HepG2 (cell line): ENCODE measurements at regions not wholly inside any gene's neighbourhood (a gene's known extent, or its start where the extent isn't known, plus 50 kb on each side); places are given as distances from the start of the nearest gene placed in this dataset.

ENCODE experiments used
- ATAC-seq: fragments of 200-7000 bp; cut with Tn5 transposase; 3 replicates; pipeline ENCODE4 v1.9.1; 2020; ENCODE audit warnings: mild to moderate bottlenecking, moderate library complexity
- BruUV-seq: library from RNA; stranded (reverse); fragments of 400-500 nt; replicated peaks from 2 replicates; lab custom pipeline; 2021; lab: Mats Ljungman, UMichigan
- CTCF ChIA-PET: fragments of 300-600 bp; formaldehyde crosslinking; extraction: SDS; loops from one replicate; lab custom pipeline; 2021; ENCODE audit warnings: low total read pairs, inconsistent platforms, low intra/inter-chr PET ratio; lab: Yijun Ruan, JAX
- POLR2A ChIA-PET: fragments of 350-600 bp; sonication (Branson Sonifier 250); formaldehyde crosslinking; loops from one replicate; lab custom pipeline; 2020; ENCODE audit warnings: antibody characterized with exemption, inconsistent platforms; lab: Yijun Ruan, JAX
- DNase-seq: peaks from one replicate; pipeline ENCODE4 v3.0.0-alpha.2; 2015; ENCODE audit warnings: low spot score
- FAIRE-seq: peaks from 3 replicates; lab custom pipeline; 2011; peaks lifted over from hg19 to GRCh38; lab: Jason Lieb, UNC
- H2AFZ ChIP-seq: one replicate; pipeline ENCODE4 v1.6.1; 2011; ENCODE audit warnings: low read length, inconsistent platforms
- H3K27ac ChIP-seq: fragments of 300-600 bp; 3 replicates; pipeline ENCODE4 v1.8.0; 2011; ENCODE audit warnings: mixed run types, mild to moderate bottlenecking, mixed read lengths, low read length, inconsistent platforms; ENCODE audit not compliant: insufficient read depth; ENCODE audit errors: extremely low read length
- H3K27me3 ChIP-seq, 2 experiments: fragments of 200-600 bp in 1 of 2; 2 replicates in 1 of 2; 3 replicates in 1 of 2; pipeline versions ENCODE4 v1.6.0 to v1.8.0; 2011; ENCODE audit warnings: low read length in 2 of 2, mild to moderate bottlenecking in 2 of 2, moderate library complexity in 2 of 2, inconsistent platforms in 1 of 2; ENCODE audit not compliant: insufficient read depth in 2 of 2, control insufficient read depth in 1 of 2
- H3K36me3 ChIP-seq, 2 experiments: fragments of 200-600 bp in 1 of 2; replicated peaks in 1 of 2; 2 replicates in 1 of 2; 3 replicates in 1 of 2; pipeline versions ENCODE4 v1.5.1 to v1.8.0; 2011; ENCODE audit warnings: low read length in 2 of 2, inconsistent platforms in 1 of 2; ENCODE audit not compliant: insufficient read depth in 2 of 2, control insufficient read depth in 1 of 2
- H3K4me1 ChIP-seq: 2 replicates; pipeline ENCODE4 v1.5.1; 2012; ENCODE audit warnings: low read length, inconsistent platforms; ENCODE audit not compliant: insufficient read depth
- H3K4me2 ChIP-seq: 2 replicates; pipeline ENCODE4 v1.6.0; 2011; ENCODE audit warnings: low read depth, low read length, inconsistent platforms
- H3K4me3 ChIP-seq, 3 experiments: fragments of 200-600 bp in 1 of 3; sonication (generic), shearing (Covaris generic) in 1 of 3; replicated peaks in 1 of 3; 2 replicates each; pipeline ENCODE4 v1.5.1; 2011 to 2016; ENCODE audit warnings: low read length in 3 of 3, inconsistent platforms in 2 of 3, low read depth in 2 of 3, mild to moderate bottlenecking in 2 of 3, control low read depth in 1 of 3, mixed read lengths in 1 of 3; ENCODE audit not compliant: insufficient read depth in 1 of 3
- H3K79me2 ChIP-seq: one replicate; pipeline ENCODE4 v1.6.1; 2011; ENCODE audit warnings: low read length, inconsistent platforms; ENCODE audit not compliant: insufficient read depth
- H3K9ac ChIP-seq: 2 replicates; pipeline ENCODE4 v1.6.0; 2011; ENCODE audit warnings: mild to moderate bottlenecking, low read depth, low read length, inconsistent platforms; ENCODE audit not compliant: insufficient read depth
- H3K9me3 ChIP-seq: 2 replicates; pipeline ENCODE4 v1.5.1; 2012; ENCODE audit warnings: mild to moderate bottlenecking, low read length
- H4K20me1 ChIP-seq: 2 replicates; pipeline ENCODE4 v1.6.0; 2011; ENCODE audit warnings: inconsistent platforms, mild to moderate bottlenecking, low read length, moderate library complexity; ENCODE audit not compliant: insufficient read depth
- ATF7-NPFF ChIP-seq: sonication (generic); formaldehyde crosslinking; IDR thresholded peaks from 2 replicates; pipeline ENCODE4 v1.8.1; 2023; ENCODE audit warnings: mild to moderate bottlenecking, low read depth, missing genetic modification reagents, moderate library complexity
- CC2D1A ChIP-seq: sonication (generic); formaldehyde crosslinking; IDR thresholded peaks from 2 replicates; pipeline ENCODE4 v1.8.1; 2023; ENCODE audit warnings: mild to moderate bottlenecking, missing genetic modification reagents
- HNRNPLL ChIP-seq: fragments of 200-400 bp; formaldehyde crosslinking; IDR thresholded peaks from 2 replicates; pipeline ENCODE4 v1.6.1; 2017; ENCODE audit warnings: mild to moderate bottlenecking, low read depth, low read length; ENCODE audit not compliant: poor library complexity, severe bottlenecking
- KLF15 ChIP-seq: sonication (generic); formaldehyde crosslinking; IDR thresholded peaks from 2 replicates; pipeline ENCODE4 v1.8.1; 2023; ENCODE audit warnings: borderline replicate concordance, mild to moderate bottlenecking, inconsistent platforms, missing genetic modification reagents, mixed read lengths
- MXD4 ChIP-seq: IDR thresholded peaks from 2 replicates; pipeline ENCODE4 v1.6.1; 2016; ENCODE audit warnings: mild to moderate bottlenecking, missing biosample characterization, missing genetic modification reagents
- NFIB ChIP-seq: sonication (generic); formaldehyde crosslinking; IDR thresholded peaks from 2 replicates; pipeline ENCODE4 v1.9.0; 2021; ENCODE audit warnings: missing genetic modification reagents, mild to moderate bottlenecking, borderline replicate concordance
- SALL2 ChIP-seq: sonication (generic); formaldehyde crosslinking; IDR thresholded peaks from 2 replicates; pipeline ENCODE4 v1.8.1; 2023; ENCODE audit warnings: mild to moderate bottlenecking, missing genetic modification reagents, inconsistent platforms
- SNRNP70 ChIP-seq: fragments of 200-400 bp; formaldehyde crosslinking; IDR thresholded peaks from 2 replicates; pipeline ENCODE4 v1.6.1; 2017; ENCODE audit warnings: mild to moderate bottlenecking, low read depth, low read length, moderate library complexity
- ZNF557 ChIP-seq: sonication (generic); formaldehyde crosslinking; IDR thresholded peaks from 2 replicates; pipeline ENCODE4 v1.4.0; 2020; ENCODE audit warnings: missing genetic modification reagents
- ZNF563 ChIP-seq: sonication (generic); formaldehyde crosslinking; IDR thresholded peaks from 2 replicates; pipeline ENCODE4 v1.8.0; 2022; ENCODE audit warnings: mild to moderate bottlenecking, moderate library complexity, missing genetic modification reagents
- ZNF720 ChIP-seq: sonication (generic); formaldehyde crosslinking; IDR thresholded peaks from 2 replicates; pipeline ENCODE4 v1.4.0; 2020; ENCODE audit warnings: missing genetic modification reagents
- ZSCAN31 ChIP-seq: sonication (generic); formaldehyde crosslinking; IDR thresholded peaks from 2 replicates; pipeline ENCODE4 v1.5.0; 2020; ENCODE audit warnings: low read depth, mild to moderate bottlenecking, missing genetic modification reagents
- WGBS: methylation state at CpG from one replicate; pipeline ENCODE4 v1.1.6; 2017; ENCODE audit warnings: low lambda C conversion rate; 5-methylcytosine and 5-hydroxymethylcytosine counted together
- in situ Hi-C: cut with HindIII; loops from 2 replicates; pipeline ENCODE4 v1.10.0; 2017; ENCODE audit warnings: low pct_unique_long_range_greater_than_20kb; ENCODE audit not compliant: extremely low pct_ligation_motif_present
- intact Hi-C: fragments of 100-400 bp; cut with micrococcal nuclease; formaldehyde crosslinking; loops from one replicate; pipeline ENCODE4 v1.10.0; 2022; ENCODE audit not compliant: unreplicated experiment
- TF ChIP-seq, protein P1 (sequence below): IDR thresholded peaks from 2 replicates; pipeline ENCODE4 v1.6.1; 2012; ENCODE audit warnings: low read length, improper control_type of control experiment
- TF ChIP-seq, protein P2 (sequence below): sonication (generic); formaldehyde crosslinking; IDR thresholded peaks from 2 replicates; pipeline ENCODE4 v1.4.0; 2020; ENCODE audit warnings: missing genetic modification reagents; ENCODE audit errors: not compliant biosample characterization
- TF ChIP-seq, protein P3 (sequence below): sonication (generic); formaldehyde crosslinking; conservative IDR thresholded peaks from 2 replicates; pipeline ENCODE4 v1.4.0; 2020; ENCODE audit warnings: missing genetic modification reagents
- TF ChIP-seq, protein P4 (sequence below): sonication (generic); formaldehyde crosslinking; conservative IDR thresholded peaks from 2 replicates; pipeline ENCODE4 v1.4.0; 2020; ENCODE audit warnings: missing genetic modification reagents

DNA sequence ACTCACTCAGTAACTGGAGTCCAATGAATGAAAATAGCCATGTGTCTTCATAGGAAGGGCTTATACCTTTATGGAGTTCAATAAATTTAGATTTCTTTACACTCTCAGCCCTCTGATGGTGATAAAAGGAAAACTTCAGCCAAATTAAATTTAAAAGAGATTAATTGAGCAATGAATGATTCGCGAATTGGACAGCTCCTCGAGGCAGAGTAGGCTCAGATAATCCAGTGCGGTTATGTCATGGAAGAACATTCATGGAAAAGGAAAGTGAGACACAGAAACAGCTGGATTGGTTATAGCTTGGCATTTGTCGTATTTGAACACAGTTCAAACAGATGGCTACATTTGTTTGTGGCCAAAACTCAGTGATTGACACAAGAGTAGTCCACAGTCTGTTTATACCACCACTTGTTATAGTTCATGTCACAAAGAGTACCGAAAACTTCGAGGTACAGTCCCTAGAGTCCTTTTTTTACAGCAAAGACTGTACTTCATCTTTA, 54.6 kb upstream of the TACR3 start (continued):
- TF ChIP-seq, protein P1, sequence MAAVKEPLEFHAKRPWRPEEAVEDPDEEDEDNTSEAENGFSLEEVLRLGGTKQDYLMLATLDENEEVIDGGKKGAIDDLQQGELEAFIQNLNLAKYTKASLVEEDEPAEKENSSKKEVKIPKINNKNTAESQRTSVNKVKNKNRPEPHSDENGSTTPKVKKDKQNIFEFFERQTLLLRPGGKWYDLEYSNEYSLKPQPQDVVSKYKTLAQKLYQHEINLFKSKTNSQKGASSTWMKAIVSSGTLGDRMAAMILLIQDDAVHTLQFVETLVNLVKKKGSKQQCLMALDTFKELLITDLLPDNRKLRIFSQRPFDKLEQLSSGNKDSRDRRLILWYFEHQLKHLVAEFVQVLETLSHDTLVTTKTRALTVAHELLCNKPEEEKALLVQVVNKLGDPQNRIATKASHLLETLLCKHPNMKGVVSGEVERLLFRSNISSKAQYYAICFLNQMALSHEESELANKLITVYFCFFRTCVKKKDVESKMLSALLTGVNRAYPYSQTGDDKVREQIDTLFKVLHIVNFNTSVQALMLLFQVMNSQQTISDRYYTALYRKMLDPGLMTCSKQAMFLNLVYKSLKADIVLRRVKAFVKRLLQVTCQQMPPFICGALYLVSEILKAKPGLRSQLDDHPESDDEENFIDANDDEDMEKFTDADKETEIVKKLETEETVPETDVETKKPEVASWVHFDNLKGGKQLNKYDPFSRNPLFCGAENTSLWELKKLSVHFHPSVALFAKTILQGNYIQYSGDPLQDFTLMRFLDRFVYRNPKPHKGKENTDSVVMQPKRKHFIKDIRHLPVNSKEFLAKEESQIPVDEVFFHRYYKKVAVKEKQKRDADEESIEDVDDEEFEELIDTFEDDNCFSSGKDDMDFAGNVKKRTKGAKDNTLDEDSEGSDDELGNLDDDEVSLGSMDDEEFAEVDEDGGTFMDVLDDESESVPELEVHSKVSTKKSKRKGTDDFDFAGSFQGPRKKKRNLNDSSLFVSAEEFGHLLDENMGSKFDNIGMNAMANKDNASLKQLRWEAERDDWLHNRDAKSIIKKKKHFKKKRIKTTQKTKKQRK = no peak
- TF ChIP-seq SALL2 (CRISPR knock-in tag) (no peak), ATF7-NPFF (CRISPR knock-in tag) (no peak), NFIB (CRISPR knock-in tag) (no peak), ZNF557 (CRISPR knock-in tag) (no peak), SNRNP70 (no peak)
- TF ChIP-seq, protein P2, sequence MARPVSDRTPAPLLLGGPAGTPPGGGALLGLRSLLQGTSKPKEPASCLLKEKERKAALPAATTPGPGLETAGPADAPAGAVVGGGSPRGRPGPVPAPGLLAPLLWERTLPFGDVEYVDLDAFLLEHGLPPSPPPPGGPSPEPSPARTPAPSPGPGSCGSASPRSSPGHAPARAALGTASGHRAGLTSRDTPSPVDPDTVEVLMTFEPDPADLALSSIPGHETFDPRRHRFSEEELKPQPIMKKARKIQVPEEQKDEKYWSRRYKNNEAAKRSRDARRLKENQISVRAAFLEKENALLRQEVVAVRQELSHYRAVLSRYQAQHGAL (CRISPR knock-in tag) = no peak
- TF ChIP-seq, all 625 proteins: peak for 0

DNA sequence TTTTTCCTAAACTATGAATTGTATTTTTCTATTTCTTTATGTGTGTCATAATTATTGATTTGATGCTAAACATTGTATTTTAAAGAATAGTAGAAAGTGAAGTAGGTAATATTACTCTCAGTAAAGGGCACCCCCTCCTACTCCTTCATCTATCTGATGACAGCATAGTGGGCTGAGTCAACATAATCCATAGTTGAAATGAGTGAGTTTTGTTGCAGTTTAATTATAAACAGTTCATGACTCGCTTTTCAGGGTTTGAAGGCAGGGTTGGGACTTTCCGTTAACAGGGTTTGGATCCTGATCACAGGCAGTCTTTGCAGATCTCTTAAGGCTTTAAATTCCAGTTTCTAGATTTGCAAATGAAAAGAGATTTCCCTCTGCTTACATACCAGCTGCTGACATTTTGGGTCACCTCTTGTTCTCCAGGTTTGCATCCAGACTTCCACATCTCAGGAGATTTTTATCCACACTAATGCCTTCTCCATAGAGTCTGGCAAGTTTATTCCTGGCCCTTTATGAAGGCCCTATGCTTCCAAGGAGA, 54.0 kb upstream of the TACR3 start:
- WGBS = 30% methylated on average over 2 of the region's 2 CpGs
- Histone ChIP-seq H4K20me1 (no peaks in the 10 kb centered on the region), H3K79me2 (no peaks in the 10 kb centered on the region), H2AFZ (no peak overlapping the region), H3K4me2 (no peak overlapping the region), H3K4me1 (no peaks in the 10 kb centered on the region), H3K27ac (no peak overlapping the region), H3K36me3 (no peaks in the 10 kb centered on the region), H3K9me3 (no peaks in the 10 kb centered on the region), H3K27me3 (no peaks in the 10 kb centered on the region), H3K9ac (no peak overlapping the region), H3K4me3 (no peak overlapping the region)
- no peak for ATAC-seq
- ChIA-PET POLR2A (no interaction called here), CTCF (no interaction called here)
- in situ Hi-C loops = no loop called here
- no TSS peak for BruUV-seq
- no peak for FAIRE-seq
- no peak for DNase-seq
- intact Hi-C loops = no loop called here
- TF ChIP-seq ZNF720 (no peak), ZNF563 (CRISPR knock-in tag) (no peak), ZSCAN31 (CRISPR knock-in tag) (no peak), KLF15 (no peak), HNRNPLL (no peak), MXD4 (no peak), CC2D1A (CRISPR knock-in tag) (no peak)
- TF ChIP-seq, protein P3, sequence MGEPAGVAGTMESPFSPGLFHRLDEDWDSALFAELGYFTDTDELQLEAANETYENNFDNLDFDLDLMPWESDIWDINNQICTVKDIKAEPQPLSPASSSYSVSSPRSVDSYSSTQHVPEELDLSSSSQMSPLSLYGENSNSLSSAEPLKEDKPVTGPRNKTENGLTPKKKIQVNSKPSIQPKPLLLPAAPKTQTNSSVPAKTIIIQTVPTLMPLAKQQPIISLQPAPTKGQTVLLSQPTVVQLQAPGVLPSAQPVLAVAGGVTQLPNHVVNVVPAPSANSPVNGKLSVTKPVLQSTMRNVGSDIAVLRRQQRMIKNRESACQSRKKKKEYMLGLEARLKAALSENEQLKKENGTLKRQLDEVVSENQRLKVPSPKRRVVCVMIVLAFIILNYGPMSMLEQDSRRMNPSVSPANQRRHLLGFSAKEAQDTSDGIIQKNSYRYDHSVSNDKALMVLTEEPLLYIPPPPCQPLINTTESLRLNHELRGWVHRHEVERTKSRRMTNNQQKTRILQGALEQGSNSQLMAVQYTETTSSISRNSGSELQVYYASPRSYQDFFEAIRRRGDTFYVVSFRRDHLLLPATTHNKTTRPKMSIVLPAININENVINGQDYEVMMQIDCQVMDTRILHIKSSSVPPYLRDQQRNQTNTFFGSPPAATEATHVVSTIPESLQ (CRISPR knock-in tag) = no peak
- TF ChIP-seq, protein P4, sequence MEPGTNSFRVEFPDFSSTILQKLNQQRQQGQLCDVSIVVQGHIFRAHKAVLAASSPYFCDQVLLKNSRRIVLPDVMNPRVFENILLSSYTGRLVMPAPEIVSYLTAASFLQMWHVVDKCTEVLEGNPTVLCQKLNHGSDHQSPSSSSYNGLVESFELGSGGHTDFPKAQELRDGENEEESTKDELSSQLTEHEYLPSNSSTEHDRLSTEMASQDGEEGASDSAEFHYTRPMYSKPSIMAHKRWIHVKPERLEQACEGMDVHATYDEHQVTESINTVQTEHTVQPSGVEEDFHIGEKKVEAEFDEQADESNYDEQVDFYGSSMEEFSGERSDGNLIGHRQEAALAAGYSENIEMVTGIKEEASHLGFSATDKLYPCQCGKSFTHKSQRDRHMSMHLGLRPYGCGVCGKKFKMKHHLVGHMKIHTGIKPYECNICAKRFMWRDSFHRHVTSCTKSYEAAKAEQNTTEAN (CRISPR knock-in tag) = no peak
